ENCODE measurements at regions not wholly inside any gene's neighbourhood (a gene's known extent, or its start where the extent isn't known, plus 50 kb on each side); places are given as distances from the start of the nearest gene placed in this dataset.
"Not testable (repeated sequence)": the region's sequence is repeated elsewhere in the genome, so short reads cannot be mapped to it uniquely, and the experiment has no call there.

DNA sequence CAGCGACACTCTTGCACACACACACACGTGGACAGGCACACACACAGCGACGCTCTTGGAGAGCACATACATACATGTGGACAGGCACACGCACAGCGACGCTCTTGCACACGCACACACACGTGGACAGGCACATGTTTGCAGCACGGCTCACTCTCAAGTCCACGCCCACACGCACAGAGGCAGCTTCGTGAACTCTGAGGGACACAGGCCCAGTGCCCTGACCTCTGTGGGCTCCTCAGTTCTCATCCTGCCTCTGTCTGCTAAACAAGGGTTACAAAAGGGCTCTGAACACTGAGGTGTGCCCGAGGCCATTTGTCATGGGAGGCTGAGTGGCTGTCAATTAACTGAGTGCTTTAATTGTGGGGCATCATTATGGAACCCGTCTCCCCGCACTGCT, 558.8 kb upstream of the ADAMTS16 start:
- DNase-seq = no peak

DNA sequence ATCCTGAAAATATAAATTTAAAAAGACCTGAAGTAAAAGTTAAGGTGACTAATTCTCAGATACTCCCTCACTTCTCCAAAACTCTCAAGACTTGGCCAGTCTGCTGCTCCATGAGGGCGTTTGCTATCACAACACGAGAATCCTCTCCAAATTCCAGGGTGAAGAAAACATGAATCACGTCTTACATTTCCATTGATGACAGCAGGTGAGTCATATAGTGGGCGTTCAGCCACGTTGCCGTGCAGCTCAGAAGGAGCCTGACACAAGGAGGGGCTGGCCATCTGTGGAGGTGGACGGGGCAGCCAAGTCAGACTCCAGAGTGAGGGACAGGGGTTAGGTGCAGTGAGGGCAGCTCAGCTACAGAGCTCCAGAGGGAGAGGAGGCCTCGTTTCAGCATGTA, 555.1 kb upstream of the ADAMTS16 start:
- no peak for DNase-seq

DNA sequence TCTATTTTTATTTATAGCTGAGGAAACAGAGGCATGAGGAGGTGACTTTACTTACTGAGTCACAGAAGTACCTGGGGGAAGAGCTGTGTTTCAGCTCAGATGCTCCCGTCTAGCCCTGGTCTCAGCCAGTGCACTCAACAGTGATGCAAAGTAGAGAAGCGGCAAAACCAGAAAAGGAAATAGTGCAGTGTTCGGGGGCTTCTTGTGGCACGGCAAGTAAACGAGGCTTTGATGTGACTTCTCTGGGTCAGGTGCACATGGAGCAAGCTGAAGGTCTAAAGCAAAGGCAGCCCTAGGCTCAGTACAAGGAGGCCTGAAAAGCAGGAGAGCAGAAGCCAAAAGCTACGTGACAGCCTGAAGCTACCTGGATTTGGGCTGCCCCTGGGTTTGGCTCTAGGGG, 526.7 kb upstream of the ADAMTS16 start:
- no peak for DNase-seq

DNA sequence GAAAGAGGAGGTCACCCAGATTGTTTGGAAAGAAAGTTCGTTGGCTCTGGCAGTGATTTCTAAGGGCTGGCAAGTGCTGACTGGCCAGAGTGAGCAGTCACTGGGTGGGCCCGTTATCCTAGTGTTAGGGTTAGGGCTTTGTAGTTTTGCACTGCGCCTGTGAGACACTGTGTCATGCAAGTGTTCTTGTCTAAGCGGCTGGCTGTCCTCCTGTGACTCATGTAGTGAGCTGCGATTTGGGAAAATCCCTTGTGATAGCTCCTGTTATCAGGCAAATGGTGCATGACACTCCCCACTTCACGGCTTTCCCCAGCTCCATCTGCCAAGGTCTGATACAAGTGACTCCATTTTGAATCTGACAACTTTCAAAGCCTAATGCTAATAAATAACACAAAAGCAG, 526.0 kb upstream of the ADAMTS16 start:
- peak; percentile 50 for DNase-seq

DNA sequence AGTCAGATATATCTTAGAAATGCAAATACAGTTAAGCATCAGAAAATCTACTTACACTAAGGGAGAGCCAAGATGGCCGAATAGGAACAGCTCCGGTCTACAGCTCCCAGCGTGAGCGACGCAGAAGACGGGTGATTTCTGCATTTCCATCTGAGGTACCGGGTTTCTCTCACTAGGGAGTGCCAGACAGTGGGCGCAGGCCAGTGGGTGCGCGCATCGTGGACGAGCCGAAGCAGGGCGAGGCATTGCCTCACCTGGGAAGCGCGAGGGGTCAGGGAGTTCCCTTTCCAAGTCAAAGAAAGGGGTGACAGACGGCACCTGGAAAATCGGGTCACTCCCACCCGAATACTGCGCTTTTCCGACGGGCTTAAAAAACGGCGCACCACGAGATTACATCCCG, 524.8 kb upstream of the ADAMTS16 start:
- DNase-seq = not testable (repeated sequence)

DNA sequence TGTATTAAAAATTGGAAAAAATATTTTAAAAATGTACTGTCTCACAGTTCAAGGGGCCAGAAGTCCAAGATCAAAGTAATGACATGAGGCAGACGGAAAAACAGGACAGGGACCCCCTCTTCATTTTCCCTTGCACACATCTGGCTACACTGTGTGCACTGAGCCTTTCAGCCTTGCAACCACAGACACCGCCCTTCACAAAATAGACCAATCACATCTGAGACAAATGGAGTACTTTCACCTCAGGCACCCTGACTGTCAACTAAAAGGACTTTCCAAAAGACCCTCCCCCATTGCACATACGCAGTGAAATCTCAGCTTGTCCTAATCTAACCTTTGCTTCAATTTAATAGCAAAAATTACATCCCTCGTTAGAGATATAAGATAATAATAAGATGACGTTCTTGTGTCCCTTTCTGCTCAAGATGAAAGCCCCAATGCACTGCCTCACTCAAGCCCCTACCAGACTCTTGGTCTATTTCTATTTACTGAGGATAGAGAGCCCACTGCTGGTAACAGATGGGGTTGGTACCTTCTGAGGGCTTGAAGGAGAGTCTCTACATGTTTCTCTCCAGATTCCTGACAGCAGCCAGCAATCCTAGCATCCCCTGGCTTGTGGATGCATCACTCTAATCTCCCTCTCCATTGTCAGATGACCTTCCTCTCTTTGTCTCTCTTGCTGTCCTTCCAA, 514.8 kb upstream of the ADAMTS16 start:
- peak; percentile 20 for DNase-seq

DNA sequence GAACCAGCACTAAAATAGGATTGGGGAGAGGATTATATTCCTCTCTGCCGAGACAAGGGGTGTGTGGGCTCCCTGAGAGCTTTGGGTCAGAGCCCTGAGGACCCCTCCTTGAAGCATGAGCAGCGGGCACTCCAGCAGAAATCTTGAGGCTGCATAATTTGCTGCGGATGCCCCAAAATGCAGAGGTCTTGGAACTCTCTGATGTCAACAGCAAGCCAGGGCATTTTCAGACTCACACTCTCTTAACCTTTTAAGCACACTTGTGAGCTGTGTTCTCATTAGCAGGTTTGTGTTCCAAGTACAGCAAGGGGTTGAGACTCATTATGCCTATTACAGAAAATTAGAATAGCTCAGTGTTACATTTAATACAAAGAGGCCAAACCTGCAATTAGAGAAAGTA, 513.0 kb upstream of the ADAMTS16 start:
- no peak for DNase-seq

DNA sequence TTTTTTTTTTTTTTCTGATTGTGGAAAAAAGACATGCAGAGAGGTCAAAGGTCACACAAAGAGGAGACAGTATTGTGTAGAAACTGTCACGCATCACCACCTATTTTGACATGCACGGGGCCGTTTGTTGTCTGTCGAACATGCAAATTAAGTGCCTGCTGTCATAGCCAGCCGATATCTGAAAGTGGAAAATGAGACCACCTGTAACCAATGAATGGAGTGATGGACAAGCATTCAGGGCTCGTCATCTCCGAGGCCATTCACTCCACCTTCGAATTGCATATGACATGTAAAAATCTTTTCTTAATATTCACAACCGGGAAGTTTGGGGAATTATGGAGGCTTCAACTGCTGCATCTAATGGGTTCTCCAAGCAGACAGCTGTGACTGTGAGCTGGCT, 512.2 kb upstream of the ADAMTS16 start:
- peak; percentile 17 for DNase-seq

DNA sequence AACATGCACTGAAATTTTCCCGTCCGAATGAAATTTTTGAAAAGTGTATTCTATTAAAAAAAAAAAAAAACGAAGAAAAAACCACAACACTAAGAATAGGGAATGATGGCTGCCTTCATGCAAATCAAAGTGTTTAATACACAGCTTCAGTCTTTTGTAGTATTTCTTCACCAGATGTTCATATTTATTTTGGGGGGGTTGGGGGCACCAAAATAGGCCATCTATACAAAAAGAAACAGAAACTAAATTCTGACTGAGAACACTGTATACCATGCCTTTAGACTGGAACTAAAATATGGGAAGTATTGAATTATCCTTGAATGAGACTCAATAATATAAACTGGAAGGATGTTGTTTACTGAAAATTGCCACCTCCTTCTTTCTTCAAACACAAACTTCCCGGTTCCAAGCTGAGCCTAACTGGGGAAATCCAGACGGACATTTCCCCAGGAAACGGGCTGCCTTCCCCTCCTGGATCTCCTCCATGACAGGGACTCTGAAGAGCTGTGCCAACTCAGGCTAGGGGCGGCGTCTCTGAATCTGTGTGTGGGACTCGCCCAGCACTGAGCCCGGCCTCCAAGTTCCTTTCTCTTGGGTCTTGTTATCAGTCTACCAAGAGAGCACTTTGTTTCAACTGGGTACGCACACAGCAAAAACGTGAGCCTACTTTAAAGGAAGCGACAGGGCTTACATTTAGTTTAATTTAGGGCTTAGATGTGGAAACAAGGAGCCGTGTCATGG, 511.3 kb upstream of the ADAMTS16 start:
- DNase-seq = no peak

DNA sequence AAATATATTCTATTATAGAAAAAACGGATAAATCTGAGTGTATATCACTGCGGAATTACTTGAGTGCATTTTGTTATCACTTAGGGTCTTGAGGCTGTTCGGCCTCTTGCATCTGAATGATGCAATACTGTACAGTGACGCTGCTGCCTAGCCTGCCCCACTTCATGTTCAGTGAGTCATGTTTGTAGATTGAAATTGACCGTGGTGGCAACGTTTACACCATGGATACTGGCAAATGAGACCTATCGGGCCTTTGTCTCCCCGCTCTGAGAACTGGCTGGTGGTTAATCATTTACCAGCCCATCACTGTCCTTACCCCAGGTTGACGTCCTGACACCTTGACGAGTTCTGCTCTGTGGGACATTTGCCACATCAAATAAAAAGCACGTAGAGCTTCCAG, 510.1 kb upstream of the ADAMTS16 start:
- DNase-seq = no peak

DNA sequence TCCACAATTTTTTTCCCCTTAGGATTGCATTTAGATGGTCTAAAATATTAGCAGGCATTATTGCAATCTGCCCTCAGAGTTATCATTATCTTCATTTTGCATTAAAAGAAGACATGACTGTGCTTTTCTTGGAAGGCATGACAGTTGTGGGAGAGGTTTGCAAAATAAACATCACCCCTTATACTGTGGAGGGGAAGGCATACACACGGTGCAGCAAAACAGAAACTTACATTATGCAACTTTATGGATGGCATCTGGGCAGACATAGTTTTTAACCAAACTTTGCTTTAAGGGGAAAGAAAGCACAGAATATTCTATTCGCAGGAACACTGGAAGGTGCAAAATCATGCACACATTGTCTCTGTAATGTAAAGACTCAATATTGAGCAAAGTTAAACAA, 505.8 kb upstream of the ADAMTS16 start:
- no peak for DNase-seq

DNA sequence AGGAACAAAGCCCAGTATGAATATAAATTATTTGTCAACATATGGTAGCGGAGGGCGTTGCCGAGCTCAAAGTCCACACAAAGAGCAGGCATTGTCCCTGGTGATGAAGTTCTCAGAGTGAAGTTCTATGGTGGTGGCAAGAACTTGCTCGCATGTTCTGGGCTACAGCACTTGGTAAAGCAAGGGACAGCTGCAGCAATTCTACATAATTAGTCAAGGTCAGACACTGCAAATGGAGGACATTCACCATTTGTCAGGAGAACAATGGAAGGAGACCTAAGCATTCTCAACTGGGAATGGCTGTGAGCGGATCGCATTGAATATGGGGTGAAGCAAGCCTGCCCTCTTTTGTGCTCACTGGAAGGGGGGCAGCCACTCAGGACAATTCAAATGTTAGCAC, 503.8 kb upstream of the ADAMTS16 start:
- no peak for DNase-seq

DNA sequence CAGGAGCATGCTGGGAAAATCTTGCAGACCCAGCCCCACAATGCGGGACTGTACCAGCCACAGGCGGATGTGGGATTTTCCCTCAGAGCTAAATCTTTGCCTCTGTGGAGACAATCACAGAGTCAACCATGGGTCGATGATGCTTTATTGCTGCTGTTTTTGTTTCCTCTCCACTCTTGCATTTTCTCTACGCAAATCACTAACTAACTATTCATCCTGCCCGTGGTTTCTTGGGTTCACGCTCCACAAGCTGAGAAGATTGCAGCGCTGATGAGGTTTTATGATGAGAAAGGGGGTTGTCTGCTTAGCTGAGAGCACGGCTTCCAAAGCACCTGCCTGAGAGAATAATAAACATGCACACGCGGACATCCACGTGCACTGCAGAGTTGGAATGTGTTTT, 500.2 kb upstream of the ADAMTS16 start:
- no peak for DNase-seq

DNA sequence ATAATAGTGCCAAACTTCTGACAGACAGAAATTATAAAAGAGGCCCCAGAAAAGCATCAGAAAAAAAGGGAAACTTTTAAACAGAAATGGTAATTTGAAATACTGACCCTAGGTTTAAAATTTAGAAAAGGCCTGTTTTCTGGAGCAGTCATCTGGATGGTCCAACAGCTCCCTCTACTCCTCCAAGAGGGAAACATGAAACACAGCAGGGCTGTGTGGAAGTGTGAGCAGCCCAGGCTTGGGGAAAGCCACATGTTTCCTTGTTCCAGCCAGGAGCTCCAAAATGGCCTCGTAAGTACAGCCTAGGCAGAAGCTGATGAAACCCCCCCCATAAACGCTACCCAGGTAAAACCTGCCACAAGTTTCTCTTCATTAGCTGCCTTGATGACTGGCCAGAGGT, 499.3 kb upstream of the ADAMTS16 start:
- DNase-seq = peak; percentile 60

DNA sequence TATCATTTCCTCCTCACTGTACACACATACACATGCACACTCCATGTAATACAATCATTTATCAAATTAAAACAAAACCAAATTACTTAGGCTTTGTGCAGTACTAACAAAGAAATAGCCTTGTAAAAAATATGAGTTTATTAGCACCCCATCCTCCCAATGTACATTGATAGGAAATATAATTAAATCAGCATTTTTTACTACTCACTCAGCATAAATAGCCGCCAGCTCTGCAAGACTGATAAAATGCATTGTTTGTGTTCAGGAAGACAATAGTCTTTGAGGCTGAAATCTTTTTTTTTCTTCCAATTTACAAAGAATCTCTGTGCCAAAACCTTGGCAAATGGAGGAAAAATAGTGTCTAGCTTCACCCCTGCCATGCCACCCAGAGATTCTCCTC, 497.6 kb upstream of the ADAMTS16 start:
- DNase-seq = no peak

DNA sequence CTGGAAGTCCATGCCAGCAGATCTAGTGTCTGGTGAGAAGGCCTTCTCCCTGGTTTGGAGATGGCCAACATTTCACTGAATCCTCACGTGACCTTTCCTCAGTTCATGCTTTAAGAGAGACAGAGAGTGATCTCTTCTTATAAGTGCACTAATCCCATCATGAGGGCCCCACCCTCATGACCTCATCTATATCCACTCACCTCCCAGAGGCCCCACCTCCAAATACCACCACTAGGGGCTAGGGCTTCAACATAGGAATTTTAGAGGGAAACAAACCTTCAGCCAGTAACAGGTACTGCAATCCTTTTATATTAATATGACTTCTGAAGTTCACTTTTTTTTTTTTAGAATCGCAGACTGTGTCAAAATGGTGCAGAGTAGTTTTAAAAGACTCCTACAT, 496.9 kb upstream of the ADAMTS16 start:
- DNase-seq = peak; percentile 24

DNA sequence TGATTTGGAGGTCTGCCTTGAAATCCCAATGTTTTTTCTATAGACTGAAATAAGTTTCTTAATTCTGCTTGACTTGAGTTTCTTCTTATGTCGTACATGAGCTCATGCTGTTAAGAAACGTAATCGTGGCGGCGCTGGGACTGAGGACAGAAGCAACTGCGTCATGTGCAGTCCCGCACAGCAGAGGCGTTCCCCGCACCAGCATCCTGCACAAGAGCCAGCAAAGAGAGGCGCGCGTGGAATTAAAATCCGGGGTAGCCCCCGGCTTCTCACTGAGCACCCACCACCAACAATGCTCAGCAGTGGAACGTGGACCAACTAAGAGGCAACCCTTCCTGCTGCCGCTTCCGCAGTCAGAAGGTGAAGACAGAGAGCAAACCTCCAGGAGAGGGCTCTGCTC, 496.2 kb upstream of the ADAMTS16 start:
- no peak for DNase-seq

DNA sequence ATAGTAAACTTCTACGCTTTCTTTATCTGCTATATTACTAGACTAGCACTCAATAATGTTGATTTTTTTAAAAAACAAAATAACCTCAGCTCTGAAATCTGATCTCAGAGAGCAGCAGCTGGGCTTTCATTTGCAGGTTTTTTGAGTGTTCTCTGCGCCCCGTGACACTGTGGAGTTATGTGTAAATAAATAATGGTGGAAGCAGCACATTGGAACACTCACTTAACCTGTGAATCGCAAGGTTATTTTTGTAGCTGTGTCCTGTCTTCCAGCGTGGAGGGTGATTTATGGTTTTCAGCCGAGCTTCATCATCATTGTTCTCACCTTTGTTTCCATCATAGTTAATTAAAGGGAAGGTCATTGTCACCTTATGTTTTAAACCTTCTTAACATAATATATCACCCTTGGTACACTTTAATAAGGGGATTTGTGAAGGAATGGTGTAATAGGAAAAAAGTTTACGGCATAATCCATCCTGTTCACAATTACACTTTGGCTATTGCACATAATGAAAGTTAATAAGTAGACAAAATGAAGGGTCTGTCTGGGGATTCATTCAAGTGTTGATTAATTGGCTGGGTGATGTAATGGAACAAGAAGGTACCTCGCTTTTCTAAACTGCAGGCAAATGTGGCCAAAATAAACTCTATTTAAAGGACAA, 493.3 kb upstream of the ADAMTS16 start:
- DNase-seq = no peak

DNA sequence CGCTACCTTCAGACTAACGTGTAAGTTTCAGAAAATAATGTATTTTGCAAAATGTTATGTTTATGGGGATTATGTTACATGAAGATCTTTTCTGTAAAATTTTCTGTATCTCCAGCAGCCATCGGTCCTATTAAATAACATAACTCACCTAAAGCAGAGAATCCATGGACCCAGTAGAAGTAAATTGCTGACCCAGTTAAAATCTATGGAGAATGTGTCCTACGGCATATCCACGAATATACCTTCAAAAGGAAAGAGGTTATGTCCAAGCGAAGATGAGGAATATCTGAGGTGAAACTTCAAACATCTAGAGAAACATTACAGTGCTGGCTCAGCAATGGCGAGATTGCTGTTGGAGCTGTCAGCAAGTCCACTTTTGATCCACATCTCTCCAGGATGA, 492.2 kb upstream of the ADAMTS16 start:
- no peak for DNase-seq

DNA sequence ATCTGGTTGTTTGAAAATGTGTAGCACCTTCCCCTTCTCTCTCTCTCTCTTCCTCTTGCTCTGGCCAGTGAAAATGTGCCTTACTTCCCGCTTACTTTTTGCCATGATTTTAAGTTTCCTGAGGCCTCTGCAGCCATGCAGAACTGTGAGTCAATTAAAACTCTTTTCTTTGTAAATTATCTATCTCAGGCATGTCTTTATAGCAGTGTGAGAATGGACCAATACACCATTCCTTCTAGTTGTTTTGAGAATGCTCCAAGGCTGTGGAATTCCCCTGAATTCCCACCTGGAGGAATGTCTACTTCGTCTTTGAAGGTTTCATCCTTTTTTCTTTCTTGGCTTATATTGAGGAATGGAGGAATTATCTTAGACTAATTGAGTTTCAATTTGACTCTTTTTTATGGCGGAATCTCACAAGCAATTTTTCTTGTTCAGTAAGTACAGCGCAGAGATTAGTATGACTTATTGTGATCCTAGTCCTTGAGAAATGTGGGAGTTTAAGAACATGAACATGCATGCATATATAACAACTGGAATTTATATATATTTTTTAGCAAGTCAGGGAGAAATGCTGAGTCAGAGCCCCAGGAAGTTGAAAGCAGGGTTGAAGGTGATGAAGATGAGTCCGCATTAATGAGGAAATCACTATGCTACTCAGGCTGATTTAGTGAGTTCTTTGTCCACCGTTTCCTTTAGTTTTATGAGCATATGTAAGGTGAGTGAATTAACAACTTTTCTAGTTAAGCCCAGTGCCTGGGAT, 488.1 kb upstream of the ADAMTS16 start:
- DNase-seq = no peak

DNA sequence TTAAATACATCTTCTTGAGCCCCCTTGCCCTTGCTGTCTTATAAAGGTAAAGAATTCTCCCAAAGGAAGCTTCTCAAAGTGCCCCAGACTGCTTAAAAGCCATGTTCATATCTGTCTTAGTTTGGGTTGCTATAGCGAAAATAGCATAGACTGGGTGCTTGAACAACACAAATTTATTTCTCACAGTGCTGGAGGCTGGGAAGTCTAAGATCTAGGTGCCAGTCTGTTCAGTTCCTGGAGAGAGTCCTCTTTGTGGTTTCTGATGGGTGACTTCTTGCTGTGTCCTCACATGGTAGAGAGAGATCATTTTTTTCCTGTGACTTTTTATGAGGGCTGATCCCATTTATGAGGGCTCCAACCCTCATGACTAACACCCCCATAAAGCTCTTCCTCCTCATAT, 486.7 kb upstream of the ADAMTS16 start:
- DNase-seq = no peak

DNA sequence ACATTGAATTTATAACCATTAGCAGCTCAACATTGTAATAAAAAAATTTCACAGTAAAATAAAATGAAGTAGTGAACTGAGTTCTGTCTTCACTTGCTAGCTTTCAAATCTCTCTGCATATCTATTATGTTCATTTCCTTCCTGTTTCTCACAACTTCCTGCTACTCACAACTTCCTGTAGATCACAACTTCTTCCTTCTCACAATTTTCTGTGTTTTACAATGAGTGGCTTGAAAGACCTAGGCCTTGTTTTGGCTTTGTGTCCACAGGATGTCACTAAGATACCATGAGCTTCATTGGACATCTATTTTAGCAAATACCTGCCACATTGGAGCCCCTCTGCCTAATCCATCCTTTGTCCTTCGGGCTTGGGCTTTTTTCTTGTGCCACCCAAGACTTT, 480.3 kb upstream of the ADAMTS16 start:
- DNase-seq = no peak

DNA sequence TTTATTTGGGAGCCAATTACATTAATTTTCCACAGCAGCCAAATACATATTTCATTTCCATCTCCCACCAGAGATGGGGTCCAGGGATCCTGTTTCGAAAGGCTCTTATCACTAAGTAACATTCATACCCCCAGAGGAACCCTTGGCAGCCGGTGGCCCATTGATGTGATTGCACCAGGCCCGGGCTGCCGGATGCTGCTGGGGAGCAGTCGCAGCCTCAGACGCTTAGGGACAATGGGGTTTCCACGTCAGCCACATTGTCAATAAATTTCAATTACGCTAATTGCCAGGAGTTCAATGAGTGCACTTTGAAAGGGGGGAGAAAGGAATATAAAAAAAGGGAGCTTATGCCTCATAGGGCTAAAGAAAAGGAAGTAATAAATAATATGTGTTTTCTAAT, 478.8 kb upstream of the ADAMTS16 start:
- peak; percentile 33 for DNase-seq

DNA sequence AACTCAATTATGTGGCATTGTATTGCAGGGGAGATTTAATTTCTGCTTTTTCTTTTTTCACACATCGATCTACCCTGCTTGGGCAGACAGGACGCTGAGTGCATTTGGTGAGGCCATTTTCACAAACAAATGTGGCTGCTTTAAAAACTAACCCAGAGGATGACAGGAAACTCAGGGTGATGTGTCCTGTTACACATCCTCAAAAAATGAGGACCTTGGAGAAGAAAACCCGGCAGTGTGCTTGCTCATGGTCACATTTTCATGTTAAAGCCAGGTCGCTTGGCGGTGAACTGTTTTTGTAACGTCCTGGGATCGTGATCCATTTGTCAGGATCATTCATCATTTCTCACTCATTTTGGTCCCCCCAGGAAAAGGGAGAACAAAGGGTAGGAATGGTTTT, 478.3 kb upstream of the ADAMTS16 start:
- no peak for DNase-seq

All from NCI-H82 (cell line).